IMR-90 (cell line): ENCODE measurements at regions not wholly inside any gene's neighbourhood (a gene's known extent, or its start where the extent isn't known, plus 50 kb on each side); places are given as distances from the start of the nearest gene placed in this dataset.

Experiments
- ATAC-seq: fragments of 200-7000 bp; cut with Tn5 transposase; 2 replicates; pipeline ENCODE4 v1.9.1; 2020; ENCODE audit warnings: low read depth, mild to moderate bottlenecking, moderate library complexity
- BruUV-seq: library from RNA; stranded (reverse); fragments of 400-500 nt; replicated peaks from 2 replicates; lab custom pipeline; 2021; lab: Mats Ljungman, UMichigan
- CTCF ChIA-PET: fragments of 300-600 bp; formaldehyde crosslinking; extraction: SDS; loops from one replicate; lab custom pipeline; 2021; ENCODE audit warnings: antibody characterized with exemption; lab: Yijun Ruan, JAX
- POLR2A ChIA-PET: fragments of 300-600 bp; sonication (Branson Sonifier 250); formaldehyde crosslinking; loops from one replicate; lab custom pipeline; 2022; ENCODE audit warnings: antibody characterized with exemption; ENCODE audit not compliant: unreplicated experiment; lab: Charles Lee
- DNase-seq: peaks from one replicate; pipeline ENCODE4 v3.0.0; 2013
- H2AFZ ChIP-seq: replicated peaks from 2 replicates; pipeline ENCODE3; 2013; ENCODE audit warnings: low read length, mild to moderate bottlenecking; ENCODE audit not compliant: poor library complexity
- H2AK5ac ChIP-seq: 2 replicates; pipeline ENCODE4 v1.6.1; 2013; ENCODE audit warnings: low read depth, low read length, inconsistent platforms
- H2AK9ac ChIP-seq: replicated peaks from 2 replicates; pipeline ENCODE3; 2013; ENCODE audit warnings: mild to moderate bottlenecking, low read depth, low read length, moderate library complexity; ENCODE audit not compliant: poor library complexity
- H2BK120ac ChIP-seq: 2 replicates; pipeline ENCODE4 v1.6.1; 2013; ENCODE audit warnings: low read depth, low read length, inconsistent platforms
- H2BK15ac ChIP-seq: 3 replicates; pipeline ENCODE4 v1.6.1; 2013; ENCODE audit warnings: low read depth, low read length, inconsistent platforms
- H2BK20ac ChIP-seq: 2 replicates; pipeline ENCODE4 v1.6.1; 2013; ENCODE audit warnings: low read depth, mild to moderate bottlenecking, inconsistent platforms, low read length, moderate library complexity
- H2BK5ac ChIP-seq: 2 replicates; pipeline ENCODE4 v1.6.1; 2013; ENCODE audit warnings: mild to moderate bottlenecking, low read depth, low read length, inconsistent platforms; ENCODE audit not compliant: poor library complexity, severe bottlenecking
- H3K14ac ChIP-seq: replicated peaks from 2 replicates; pipeline ENCODE4 v1.6.1; 2013; ENCODE audit warnings: low read depth, low read length, inconsistent platforms
- H3K18ac ChIP-seq: 2 replicates; pipeline ENCODE4 v1.6.1; 2013; ENCODE audit warnings: low read depth, low read length, control low read depth
- H3K23ac ChIP-seq: 2 replicates; pipeline ENCODE4 v1.6.1; 2013; ENCODE audit warnings: low read depth, low read length, inconsistent platforms
- H3K27ac ChIP-seq: 2 replicates; pipeline ENCODE4 v1.5.1; 2013; ENCODE audit warnings: mild to moderate bottlenecking, control low read depth, low read length; ENCODE audit not compliant: insufficient read depth
- H3K27me3 ChIP-seq: 2 replicates; pipeline ENCODE4 v1.6.1; 2013; ENCODE audit warnings: low read length; ENCODE audit not compliant: control insufficient read depth, insufficient read depth
- H3K36me3 ChIP-seq: 2 replicates; pipeline ENCODE4 v1.6.1; 2013; ENCODE audit warnings: low read length, mixed read lengths; ENCODE audit not compliant: control insufficient read depth, insufficient read depth
- H3K4ac ChIP-seq: 2 replicates; pipeline ENCODE4 v1.6.1; 2013; ENCODE audit warnings: low read depth, low read length, inconsistent platforms
- H3K4me1 ChIP-seq: 2 replicates; pipeline ENCODE4 v1.6.1; 2013; ENCODE audit warnings: low read length, mixed read lengths; ENCODE audit not compliant: control insufficient read depth, insufficient read depth
- H3K4me2 ChIP-seq: 2 replicates; pipeline ENCODE4 v1.6.1; 2013; ENCODE audit warnings: low read depth, mild to moderate bottlenecking, control low read depth, low read length, moderate library complexity
- H3K4me3 ChIP-seq: 2 replicates; pipeline ENCODE4 v1.5.1; 2013; ENCODE audit warnings: low read depth, mild to moderate bottlenecking, control low read depth, low read length, moderate library complexity; ENCODE audit not compliant: insufficient read depth
- H3K56ac ChIP-seq: 2 replicates; pipeline ENCODE4 v1.6.1; 2013; ENCODE audit warnings: low read length, inconsistent platforms; ENCODE audit not compliant: insufficient read depth; ENCODE audit errors: extremely low read depth
- H3K79me1 ChIP-seq, 2 experiments: 2 replicates each; pipeline ENCODE4 v1.6.1; 2013; ENCODE audit warnings: low read length in 2 of 2, inconsistent platforms in 1 of 2, low read depth in 1 of 2
- H3K9ac ChIP-seq: 2 replicates; pipeline ENCODE4 v1.6.1; 2013; ENCODE audit warnings: low read depth, low read length, control low read depth
- H3K9me1 ChIP-seq: 2 replicates; pipeline ENCODE4 v1.6.1; 2013; ENCODE audit warnings: low read length, inconsistent platforms; ENCODE audit not compliant: insufficient read depth
- H3K9me3 ChIP-seq: 2 replicates; pipeline ENCODE4 v1.6.1; 2013; ENCODE audit warnings: low read length; ENCODE audit not compliant: control insufficient read depth, insufficient read depth
- H4K20me1 ChIP-seq: 2 replicates; pipeline ENCODE4 v1.6.1; 2013; ENCODE audit warnings: low read length, inconsistent platforms; ENCODE audit not compliant: insufficient read depth
- H4K5ac ChIP-seq: 2 replicates; pipeline ENCODE4 v1.6.1; 2013; ENCODE audit warnings: mild to moderate bottlenecking, low read depth, low read length, control low read depth
- H4K8ac ChIP-seq, 2 experiments: 2 replicates each; pipeline ENCODE4 v1.6.1; 2013; ENCODE audit warnings: low read depth in 2 of 2, low read length in 2 of 2, control low read depth in 1 of 2, inconsistent platforms in 1 of 2
- H4K91ac ChIP-seq: 2 replicates; pipeline ENCODE4 v1.6.1; 2013; ENCODE audit warnings: low read depth, low read length, inconsistent platforms; ENCODE audit not compliant: insufficient read depth
- CEBPB ChIP-seq: IDR thresholded peaks from 2 replicates; pipeline ENCODE4 v1.6.1; 2012; ENCODE audit warnings: low read depth, low read length, improper control_type of control experiment
- FOS ChIP-seq: fragments of 150-350 bp; IDR thresholded peaks from 2 replicates; pipeline ENCODE4 v1.6.1; 2016; ENCODE audit warnings: low read depth, low read length
- RCOR1 ChIP-seq: IDR thresholded peaks from 2 replicates; pipeline ENCODE4 v1.6.1; 2012; ENCODE audit warnings: mild to moderate bottlenecking, low read length, improper control_type of control experiment; ENCODE audit not compliant: insufficient replicate concordance
- WGBS, 2 experiments: methylation state at CpG; one replicate each; pipeline versions ENCODE4 v1.1.5 to v1.1.7; 2013; ENCODE audit warnings: missing lambda C conversion rate in 2 of 2; ENCODE audit not compliant: insufficient read length in 1 of 2; ENCODE audit errors: extremely low coverage in 2 of 2; 5-methylcytosine and 5-hydroxymethylcytosine counted together
- dilution Hi-C: fragments of 300-500 bp; cut with HindIII; formaldehyde crosslinking; loops from one replicate; pipeline ENCODE4 v1.14.3; 2018; ENCODE audit warnings: low sequenced_read_pairs; ENCODE audit not compliant: unreplicated experiment
- in situ Hi-C: fragments of 300-500 bp; cut with MboI; formaldehyde crosslinking; loops from 3 replicates; pipeline ENCODE4 v1.14.3; 2019; ENCODE audit warnings: low sequenced_read_pairs, inconsistent platforms, mixed read lengths
- intact Hi-C: fragments of 100-400 bp; cut with micrococcal nuclease; formaldehyde crosslinking; loops from 2 replicates; pipeline ENCODE4 v1.10.0; 2022

DNA sequence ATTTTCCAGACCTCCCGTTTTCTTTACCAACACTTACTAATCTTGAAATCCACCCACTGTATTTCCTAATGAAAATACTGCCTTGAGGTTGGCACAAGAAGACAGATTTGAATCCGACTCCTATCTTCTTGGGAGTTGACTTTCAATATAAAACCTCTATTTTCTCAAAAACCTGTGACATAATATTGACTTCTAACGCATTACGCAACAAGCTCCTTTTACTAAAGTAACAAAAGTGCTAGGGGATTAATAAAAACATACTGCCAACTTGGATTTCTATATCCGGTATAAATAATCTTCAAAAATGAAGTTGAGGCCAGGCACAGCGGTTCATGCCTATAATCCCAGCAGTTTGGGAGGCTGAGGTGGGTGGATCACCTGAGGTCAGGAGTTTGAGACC is 382.0 kb downstream of the PREX1 start:
- POLR2A ChIA-PET: no interaction called here
- intact Hi-C loops: no loop called here

More for the DNA sequence above, 382.0 kb downstream of the PREX1 start:
- dilution Hi-C loops: no loop called here
- Histone ChIP-seq H3K27me3 (no peaks in the 10 kb centered on the region), H3K9ac (no peak overlapping the region), H2AFZ (no peak overlapping the region), H2AK5ac (no peak overlapping the region), H3K4me3 (no peak overlapping the region), H3K14ac (no peak overlapping the region), H3K27ac (no peak overlapping the region), H3K9me3 (peaks cover 3% of the 10 kb centered on the region; the same call in 1 of the 2 replicates), H2BK120ac (no peak overlapping the region), H3K79me1 (no peaks in the 10 kb centered on the region), H3K18ac (no peak overlapping the region), H3K4me1 (no peaks in the 10 kb centered on the region), H3K4me2 (no peak overlapping the region), H4K91ac (no peak overlapping the region), H2BK20ac (no peak overlapping the region), H2BK15ac (no peak overlapping the region), H3K9me1 (no peaks in the 10 kb centered on the region), H3K23ac (no peak overlapping the region), H4K20me1 (no peaks in the 10 kb centered on the region), H3K36me3 (no peaks in the 10 kb centered on the region), H4K8ac (no peak overlapping the region), H3K4ac (no peak overlapping the region), H2BK5ac (no peak overlapping the region), H2AK9ac (no peak overlapping the region), H3K56ac (no peak overlapping the region), H4K5ac (no peak overlapping the region)
- DNase-seq (no peak), ATAC-seq (no peak)
- WGBS, 2 experiments: no CpG with 5 or more reads among the region's 6 CpGs
- TF ChIP-seq CEBPB (peak; percentile 63; the same call in 1 of the 2 replicates), RCOR1 (no peak), FOS (no peak)
- in situ Hi-C loops: no loop called here
- CTCF ChIA-PET: no interaction called here
- BruUV-seq: no TSS peak
